Chondrocyte (in vitro differentiated cells): ENCODE measurements at regions not wholly inside any gene's neighbourhood (a gene's known extent, or its start where the extent isn't known, plus 50 kb on each side); places are given as distances from the start of the nearest gene placed in this dataset.
"Not testable (repeated sequence)": the region's sequence is repeated elsewhere in the genome, so short reads cannot be mapped to it uniquely, and the experiment has no call there.

ENCODE experiments used
- DNase-seq: peaks from one replicate; pipeline ENCODE4 v3.0.0; 2021; ENCODE audit warnings: mixed read lengths, low spot score
- H3K27ac Mint-ChIP-seq: one replicate; pipeline ENCODE4 v1.8.0; 2021; ENCODE audit warnings: mild to moderate bottlenecking, moderate library complexity, mixed read lengths; ENCODE audit not compliant: unreplicated experiment
- H3K27me3 Mint-ChIP-seq: 2 replicates; pipeline ENCODE4 v1.8.0; 2021; ENCODE audit warnings: low read depth, mixed read lengths
- H3K36me3 Mint-ChIP-seq: 2 replicates; pipeline ENCODE4 v1.8.0; 2021; ENCODE audit warnings: low read depth, mixed read lengths
- H3K4me1 Mint-ChIP-seq: 2 replicates; pipeline ENCODE4 v1.8.0; 2021; ENCODE audit warnings: low read depth, mild to moderate bottlenecking, mixed read lengths
- H3K4me3 Mint-ChIP-seq: one replicate; pipeline ENCODE4 v1.8.0; 2021; ENCODE audit warnings: mild to moderate bottlenecking, moderate library complexity, mixed read lengths; ENCODE audit not compliant: unreplicated experiment
- H3K9me3 Mint-ChIP-seq: 2 replicates; pipeline ENCODE4 v1.8.0; 2021; ENCODE audit warnings: low read depth, mixed read lengths
- CTCF ChIP-seq: fragments of 200-600 bp; sonication (generic); IDR thresholded peaks from 2 replicates; pipeline ENCODE4 v1.5.0; 2021; ENCODE audit warnings: antibody characterized with exemption, mild to moderate bottlenecking, moderate library complexity

- Mint-ChIP-seq H3K27ac (no peak overlapping the region), H3K9me3 (no peaks in the 10 kb centered on the region), H3K27me3 (peaks cover 3% of the 10 kb centered on the region), H3K36me3 (no peaks in the 10 kb centered on the region), H3K4me3 (no peak overlapping the region), H3K4me1 (peaks cover 30% of the 10 kb centered on the region)
- TF ChIP-seq CTCF, result no peak
- peak; percentile 59 for DNase-seq
Measured at GRCh38 chr20:25858495-25859425, 162.1 kb upstream of the ZNF337 start.

- not testable (repeated sequence) for H3K9me3 Mint-ChIP-seq, H3K36me3 Mint-ChIP-seq, H3K4me3 Mint-ChIP-seq, H3K27ac Mint-ChIP-seq, H3K27me3 Mint-ChIP-seq
- peak; percentile 42 for DNase-seq
- peaks cover 17% of the 10 kb centered on the region for H3K4me1 Mint-ChIP-seq
Measured at GRCh38 chr20:25857091-25857788, 160.6 kb upstream of the ZNF337 start.

- peak; percentile 59 for DNase-seq
Measured at GRCh38 chr20:25856256-25856884, 159.7 kb upstream of the ZNF337 start.

GRCh38 chr20:25855451-25856156 is 159.0 kb upstream of the ZNF337 start:
- H3K4me3 Mint-ChIP-seq, H3K27ac Mint-ChIP-seq, H3K9me3 Mint-ChIP-seq, H3K4me1 Mint-ChIP-seq, H3K36me3 Mint-ChIP-seq, H3K27me3 Mint-ChIP-seq: not testable (repeated sequence)
- DNase-seq, result peak; percentile 62

More at GRCh38 chr20:25856256-25856884, 159.7 kb upstream of the ZNF337 start:
- H3K4me3 Mint-ChIP-seq, result no peak overlapping the region
- TF ChIP-seq CTCF, result no peak
- no peaks in the 10 kb centered on the region for H3K9me3 Mint-ChIP-seq
- no peak overlapping the region for H3K27ac Mint-ChIP-seq
- H3K27me3 Mint-ChIP-seq, result peaks cover 3% of the 10 kb centered on the region
- peaks cover 10% of the 10 kb centered on the region for H3K4me1 Mint-ChIP-seq
- no peaks in the 10 kb centered on the region for H3K36me3 Mint-ChIP-seq

- not testable (repeated sequence) for H3K4me3 Mint-ChIP-seq, H3K36me3 Mint-ChIP-seq, H3K4me1 Mint-ChIP-seq, H3K27ac Mint-ChIP-seq, DNase-seq, H3K9me3 Mint-ChIP-seq, H3K27me3 Mint-ChIP-seq
Measured at GRCh38 chr20:25854666-25855065, 158.0 kb upstream of the ZNF337 start.

GRCh38 chr20:25853718-25854388 is 157.2 kb upstream of the ZNF337 start:
- DNase-seq, result peak; percentile 70
- not testable (repeated sequence) for H3K4me1 Mint-ChIP-seq, H3K4me3 Mint-ChIP-seq, H3K27ac Mint-ChIP-seq, H3K9me3 Mint-ChIP-seq, H3K27me3 Mint-ChIP-seq, H3K36me3 Mint-ChIP-seq

- H3K36me3 Mint-ChIP-seq, H3K27me3 Mint-ChIP-seq, H3K4me3 Mint-ChIP-seq, H3K27ac Mint-ChIP-seq, H3K4me1 Mint-ChIP-seq, H3K9me3 Mint-ChIP-seq: not testable (repeated sequence)
- DNase-seq, result peak; percentile 49
Measured at GRCh38 chr20:25852968-25853717, 156.5 kb upstream of the ZNF337 start.

GRCh38 chr20:25850133-25850532 is 153.5 kb upstream of the ZNF337 start:
- H3K4me1 Mint-ChIP-seq, H3K9me3 Mint-ChIP-seq, H3K36me3 Mint-ChIP-seq, H3K27me3 Mint-ChIP-seq, H3K4me3 Mint-ChIP-seq, H3K27ac Mint-ChIP-seq: not testable (repeated sequence)
- DNase-seq, result peak; percentile 41
